AG04450 (cell line): ENCODE measurements at regions not wholly inside any gene's neighbourhood (a gene's known extent, or its start where the extent isn't known, plus 50 kb on each side); places are given as distances from the start of the nearest gene placed in this dataset. TPM values are rescaled to one million over a fixed set of nuclear protein-coding genes. Genes with fewer than 3 reads are reported as not detected.

Experiments
- CTCF ChIA-PET: fragments of 300-600, 350-600 bp; formaldehyde crosslinking; extraction: SDS; loops from one replicate; lab custom pipeline; 2022; ENCODE audit warnings: antibody characterized with exemption, inconsistent platforms; lab: Charles Lee
- POLR2A ChIA-PET: fragments of 350-600 bp; formaldehyde crosslinking; extraction: SDS; loops from one replicate; lab custom pipeline; 2021; ENCODE audit warnings: antibody characterized with exemption, inconsistent platforms; lab: Yijun Ruan, JAX
- DNase-seq: peaks from one replicate; pipeline ENCODE4 v3.0.0-alpha.2; 2011; ENCODE audit warnings: low read depth, low spot score
- H3K27ac ChIP-seq: one replicate; pipeline ENCODE4 v1.5.1; 2012; ENCODE audit warnings: low read depth, low read length, control low read depth
- H3K27me3 ChIP-seq: one replicate; pipeline ENCODE4 v1.6.0; 2012; ENCODE audit warnings: low read length; ENCODE audit not compliant: control insufficient read depth, insufficient read depth
- H3K4me3 ChIP-seq: 2 replicates; pipeline ENCODE4 v1.5.1; 2011; ENCODE audit warnings: mild to moderate bottlenecking, low read depth, low read length, control low read depth
- H3K9me3 ChIP-seq: 2 replicates; pipeline ENCODE4 v1.5.1; 2012; ENCODE audit warnings: low read length; ENCODE audit not compliant: control insufficient read depth, insufficient read depth
- small RNA-seq: library from RNA; depleted of rRNA; stranded (forward); fragments of <200 nt; gene quantifications from one replicate; pipeline ENCODE3, GENCODE V24; 2012; ENCODE audit warnings: low read depth; ENCODE audit not compliant: insufficient read length
- TF ChIP-seq, protein P1 (sequence below): IDR thresholded peaks from 2 replicates; pipeline ENCODE4 v1.5.1; 2011; ENCODE audit warnings: low read depth, low read length, control low read depth, inconsistent platforms

DNA sequence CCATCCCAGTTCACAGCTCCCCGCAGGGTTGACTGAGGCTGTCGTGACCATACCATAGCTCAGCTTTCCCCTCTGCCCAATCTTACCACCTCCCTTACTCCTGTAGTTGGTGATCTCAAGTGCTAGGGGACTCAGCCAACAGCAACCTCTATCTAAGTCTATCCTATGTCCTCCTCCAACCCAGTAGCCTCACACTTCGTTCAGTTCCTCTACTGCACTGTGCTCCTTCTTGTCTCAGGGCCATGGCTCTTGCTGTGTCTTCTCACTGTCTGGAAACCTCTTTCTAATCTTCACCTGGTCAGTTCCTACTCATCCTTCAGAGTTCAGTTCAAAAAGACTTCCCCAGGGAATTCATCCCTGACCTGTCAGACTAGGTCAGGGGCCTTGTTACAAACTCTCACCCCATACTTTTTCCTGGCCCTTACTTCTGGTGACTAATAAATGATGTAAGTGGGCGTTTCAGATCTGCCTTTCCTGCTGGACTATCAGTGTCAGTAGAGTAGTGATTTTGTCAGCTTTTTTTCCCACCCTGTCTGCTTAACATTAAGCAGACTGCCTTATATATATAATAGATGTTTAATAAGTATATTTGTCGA lies 53.6 kb upstream of the NR3C1 start:
- Histone ChIP-seq H3K27me3 (no peaks in the 10 kb centered on the region), H3K4me3 (no peak overlapping the region), H3K27ac (no peak overlapping the region), H3K9me3 (no peaks in the 10 kb centered on the region)
- TF ChIP-seq, protein P1, sequence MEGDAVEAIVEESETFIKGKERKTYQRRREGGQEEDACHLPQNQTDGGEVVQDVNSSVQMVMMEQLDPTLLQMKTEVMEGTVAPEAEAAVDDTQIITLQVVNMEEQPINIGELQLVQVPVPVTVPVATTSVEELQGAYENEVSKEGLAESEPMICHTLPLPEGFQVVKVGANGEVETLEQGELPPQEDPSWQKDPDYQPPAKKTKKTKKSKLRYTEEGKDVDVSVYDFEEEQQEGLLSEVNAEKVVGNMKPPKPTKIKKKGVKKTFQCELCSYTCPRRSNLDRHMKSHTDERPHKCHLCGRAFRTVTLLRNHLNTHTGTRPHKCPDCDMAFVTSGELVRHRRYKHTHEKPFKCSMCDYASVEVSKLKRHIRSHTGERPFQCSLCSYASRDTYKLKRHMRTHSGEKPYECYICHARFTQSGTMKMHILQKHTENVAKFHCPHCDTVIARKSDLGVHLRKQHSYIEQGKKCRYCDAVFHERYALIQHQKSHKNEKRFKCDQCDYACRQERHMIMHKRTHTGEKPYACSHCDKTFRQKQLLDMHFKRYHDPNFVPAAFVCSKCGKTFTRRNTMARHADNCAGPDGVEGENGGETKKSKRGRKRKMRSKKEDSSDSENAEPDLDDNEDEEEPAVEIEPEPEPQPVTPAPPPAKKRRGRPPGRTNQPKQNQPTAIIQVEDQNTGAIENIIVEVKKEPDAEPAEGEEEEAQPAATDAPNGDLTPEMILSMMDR: no peak
- POLR2A ChIA-PET: no interaction called here
- no peak for DNase-seq
- CTCF ChIA-PET: no interaction called here

DNA sequence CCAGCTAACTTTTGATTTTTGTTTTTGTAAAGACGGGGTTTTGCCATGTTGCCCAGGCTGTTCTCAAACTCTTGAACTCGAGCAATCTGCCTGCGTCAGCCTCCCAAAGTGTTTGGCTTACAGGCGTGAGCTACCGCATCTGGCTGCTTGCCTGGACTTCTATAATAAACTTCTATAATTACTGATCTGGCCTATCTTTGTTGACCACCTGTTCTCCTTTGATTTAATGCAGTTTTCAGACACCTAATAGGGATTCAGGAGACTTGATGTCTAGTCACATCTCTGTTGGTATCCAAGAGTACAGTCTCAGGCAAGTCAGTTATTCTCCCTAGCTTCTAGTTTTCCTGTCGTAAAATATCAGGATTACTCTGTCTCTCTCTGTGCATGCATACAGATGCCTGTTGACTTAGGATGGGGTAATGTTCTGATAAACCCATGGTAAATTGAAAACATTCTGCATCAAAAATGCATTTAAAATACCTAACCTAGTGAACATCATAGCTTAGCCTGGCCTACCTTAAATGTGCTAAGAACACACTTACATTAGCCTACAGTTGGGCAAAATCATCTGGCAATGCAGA lies 51.5 kb upstream of the NR3C1 start:
- no peak for DNase-seq
- ChIA-PET POLR2A (no interaction called here), CTCF (no interaction called here)
- no peak overlapping the region for H3K27ac ChIP-seq
- TF ChIP-seq, protein P1: no peak
- no peaks in the 10 kb centered on the region for H3K27me3 ChIP-seq
- no peak overlapping the region for H3K4me3 ChIP-seq
- H3K9me3 ChIP-seq: no peaks in the 10 kb centered on the region

DNA sequence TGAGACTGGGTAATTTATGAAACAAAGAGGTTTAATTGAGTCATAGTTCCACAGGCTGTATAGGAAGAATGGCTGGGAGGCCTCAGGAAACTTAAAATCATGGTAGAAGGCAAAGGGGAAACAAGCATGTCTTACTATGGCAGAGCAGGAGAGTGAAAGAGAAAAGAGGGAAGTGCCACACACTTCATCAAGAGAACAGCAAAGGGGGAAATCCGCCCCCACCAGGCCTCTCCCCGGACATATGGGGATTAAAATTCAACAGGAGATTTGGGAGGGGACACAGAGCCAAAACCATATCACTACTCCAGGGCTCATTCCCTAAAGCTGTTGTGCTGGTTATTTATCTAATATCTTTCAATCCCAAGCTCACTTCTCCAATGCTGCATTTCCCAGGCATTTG lies 50.2 kb upstream of the NR3C1 start:
- Histone ChIP-seq H3K27me3 (no peaks in the 10 kb centered on the region), H3K9me3 (no peaks in the 10 kb centered on the region), H3K27ac (no peak overlapping the region), H3K4me3 (no peak overlapping the region)
- no peak for DNase-seq
- CTCF ChIA-PET: interaction anchor here (1.1 kb wide), 1 partner anchor 371 kb away, joined by 3 read pairs; no protein-coding TSS in a partner anchor
- POLR2A ChIA-PET: no interaction called here
- TF ChIP-seq, protein P1: no peak

Small RNA genes lying in the stretch of these regions (small RNA-seq; reads per million reads assigned to genes)
- not detected for gene MIR5197
- gene RNU7-156P: not detected
